HPDE6-E6E7 (cell line): ENCODE measurements at regions not wholly inside any gene's neighbourhood (a gene's known extent, or its start where the extent isn't known, plus 50 kb on each side); places are given as distances from the start of the nearest gene placed in this dataset.
"Not testable (repeated sequence)": the region's sequence is repeated elsewhere in the genome, so short reads cannot be mapped to it uniquely, and the experiment has no call there.

Experiments
- DNase-seq: peaks from one replicate; pipeline ENCODE4 v3.0.0; 2011; ENCODE audit warnings: missing footprints; ENCODE audit errors: extremely low spot score

GRCh38 chr10:37067576-37067975 lies 57.8 kb upstream of the ANKRD30A start:
- no peak for DNase-seq

- not testable (repeated sequence) for DNase-seq
Measured at GRCh38 chr10:37062296-37062695, 63.1 kb upstream of the ANKRD30A start.

GRCh38 chr10:37057261-37057660 lies 68.1 kb upstream of the ANKRD30A start:
- DNase-seq = no peak

DNA sequence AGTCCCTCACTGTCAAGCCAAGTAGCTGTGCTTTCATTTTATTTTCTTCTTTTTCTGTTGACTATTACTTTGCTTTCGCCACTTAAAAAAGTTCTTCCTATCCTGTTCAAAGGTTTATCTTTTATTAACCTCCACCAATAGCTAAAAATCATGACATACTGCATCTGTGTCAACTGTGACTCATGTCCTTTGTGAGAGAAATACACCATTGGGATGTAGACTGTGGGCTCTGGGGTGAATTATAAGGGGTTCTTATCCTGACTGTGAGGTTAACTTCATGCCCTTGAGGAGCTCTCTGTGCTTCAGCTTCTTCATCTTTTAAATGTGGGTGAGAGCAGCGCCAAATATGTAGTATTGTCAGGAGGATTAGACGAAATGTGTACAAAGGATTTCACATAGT lies 71.9 kb upstream of the ANKRD30A start:
- DNase-seq = no peak

GRCh38 chr10:37049982-37050381 lies 75.4 kb upstream of the ANKRD30A start:
- not testable (repeated sequence) for DNase-seq

DNA sequence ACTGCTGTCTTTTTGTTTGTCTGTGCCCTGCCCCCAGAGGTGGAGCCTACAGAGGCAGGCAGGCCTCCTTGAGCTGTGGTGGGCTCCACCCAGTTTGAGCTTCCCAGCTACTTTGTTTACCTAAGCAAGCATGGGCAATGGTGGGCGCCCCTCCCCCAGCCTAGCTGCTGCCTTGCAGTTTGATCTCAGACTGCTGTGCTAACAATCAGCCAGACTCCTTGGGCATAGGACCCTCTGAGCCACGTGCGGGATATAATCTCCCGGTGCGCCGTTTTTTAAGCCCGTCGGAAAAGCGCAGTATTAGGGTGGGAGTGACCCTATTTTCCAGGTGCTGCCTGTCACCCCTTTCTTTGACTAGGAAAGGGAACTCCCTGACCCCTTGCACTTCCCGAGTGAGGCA lies 81.1 kb upstream of the ANKRD30A start:
- not testable (repeated sequence) for DNase-seq

GRCh38 chr10:37035853-37036252 lies 89.5 kb upstream of the ANKRD30A start:
- DNase-seq = no peak

DNA sequence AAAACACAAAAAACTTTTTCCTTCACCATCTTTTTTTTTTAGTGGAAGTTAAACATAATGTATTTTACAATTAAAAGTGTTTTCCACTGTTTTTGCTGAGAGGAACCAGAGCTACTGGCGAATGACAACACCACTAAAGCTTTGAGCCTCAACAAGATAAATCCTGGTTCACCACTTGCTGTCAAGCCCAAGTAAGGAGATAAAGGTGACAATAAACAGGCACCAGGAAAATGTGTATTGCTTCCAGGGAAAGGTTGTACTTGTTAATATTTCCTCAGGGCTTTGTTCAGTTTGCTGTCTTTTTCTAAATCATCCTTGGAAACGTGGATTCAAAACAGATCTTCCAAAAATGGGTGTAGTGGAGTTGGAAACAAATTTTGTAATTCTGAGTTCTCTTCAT lies 109.9 kb upstream of the ANKRD30A start:
- no peak for DNase-seq

- no peak for DNase-seq
Measured at GRCh38 chr10:37010741-37011140, 114.7 kb upstream of the ANKRD30A start.

GRCh38 chr10:37008276-37008675 lies 117.1 kb upstream of the ANKRD30A start:
- DNase-seq = not testable (repeated sequence)

DNA sequence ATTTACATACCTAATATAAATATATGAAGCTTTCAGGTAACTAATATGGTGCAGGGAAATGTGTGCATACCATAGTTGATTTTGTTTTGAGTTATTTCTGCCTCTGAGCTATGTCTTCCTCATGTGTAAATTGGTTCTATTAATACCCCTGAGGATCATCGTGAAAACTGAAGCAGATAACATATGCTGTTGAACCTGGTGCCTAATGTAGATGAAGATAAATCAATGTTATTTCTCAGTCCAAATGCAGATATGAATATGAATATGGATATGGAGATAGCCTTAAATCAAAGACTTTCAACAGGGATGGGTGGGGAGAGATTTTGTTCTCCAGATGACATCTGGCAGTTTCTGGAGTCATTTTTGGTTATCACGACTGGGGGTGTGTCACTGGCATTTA lies 122.3 kb upstream of the ANKRD30A start:
- DNase-seq = no peak

- DNase-seq = not testable (repeated sequence)
Measured at GRCh38 chr10:36995806-36996205, 129.6 kb upstream of the ANKRD30A start.

DNA sequence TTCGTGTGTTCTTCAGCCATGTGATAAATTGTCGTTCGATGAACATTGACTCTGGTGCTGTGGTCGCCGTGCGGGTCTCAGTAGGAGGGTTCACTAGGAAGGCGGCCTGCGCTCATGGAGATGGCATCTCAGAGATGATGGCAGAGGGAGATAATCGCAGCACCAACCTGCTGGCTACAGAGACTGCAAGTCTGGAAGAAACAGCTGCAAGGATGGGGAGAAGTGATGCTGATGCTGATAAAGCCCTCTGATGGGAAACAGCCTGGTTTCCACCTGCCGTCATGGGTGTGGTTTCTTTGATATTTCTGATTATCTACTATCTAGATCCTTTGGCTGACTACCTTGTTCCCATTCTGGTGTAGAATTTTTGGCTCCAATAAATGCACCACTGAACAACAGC lies 130.5 kb upstream of the ANKRD30A start:
- DNase-seq = no peak

GRCh38 chr10:36989233-36989632 lies 136.2 kb upstream of the ANKRD30A start:
- DNase-seq = no peak

- no peak for DNase-seq
Measured at GRCh38 chr10:36946598-36946997, 178.8 kb upstream of the ANKRD30A start.

DNA sequence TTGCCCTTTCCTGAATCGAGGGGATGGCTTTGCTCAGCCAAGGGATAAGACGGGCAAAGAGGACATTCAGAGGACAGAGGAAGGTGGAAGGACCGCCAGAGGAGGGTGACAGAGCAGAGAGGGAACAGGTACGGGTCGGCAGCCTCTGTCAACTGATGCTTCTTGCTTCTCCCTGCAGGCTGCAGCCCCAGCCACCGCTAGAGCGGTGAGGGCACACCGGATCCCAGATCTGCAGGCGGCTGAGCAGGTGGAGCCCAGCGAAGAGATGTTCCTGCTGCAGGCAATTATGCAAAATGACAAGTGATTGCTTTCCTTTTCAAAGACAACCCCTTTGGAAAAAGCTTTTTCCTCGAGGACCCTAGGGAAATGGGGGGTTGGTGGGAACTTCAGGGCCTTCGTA lies 181.9 kb upstream of the ANKRD30A start:
- no peak for DNase-seq

GRCh38 chr10:36942616-36943015 lies 182.8 kb upstream of the ANKRD30A start:
- no peak for DNase-seq

DNA sequence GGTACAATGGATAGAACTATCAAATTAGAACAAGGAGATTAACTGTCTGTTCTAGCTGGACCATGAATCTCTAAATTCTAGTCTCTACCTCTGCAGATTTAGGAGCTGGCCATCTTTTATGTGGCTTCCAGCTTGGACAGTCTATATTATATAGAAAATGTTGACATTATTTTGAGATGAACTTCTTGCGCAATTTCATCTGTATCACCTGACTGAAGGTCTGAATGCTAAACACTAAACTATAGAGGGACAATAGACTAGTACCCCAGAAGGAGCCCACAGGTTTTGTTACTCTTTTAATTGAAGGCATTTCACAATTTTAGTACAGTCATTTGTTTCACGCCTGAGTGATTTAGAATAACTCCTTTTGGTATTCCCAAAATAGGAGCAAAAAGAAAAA lies 222.4 kb upstream of the ANKRD30A start:
- DNase-seq = no peak

DNA sequence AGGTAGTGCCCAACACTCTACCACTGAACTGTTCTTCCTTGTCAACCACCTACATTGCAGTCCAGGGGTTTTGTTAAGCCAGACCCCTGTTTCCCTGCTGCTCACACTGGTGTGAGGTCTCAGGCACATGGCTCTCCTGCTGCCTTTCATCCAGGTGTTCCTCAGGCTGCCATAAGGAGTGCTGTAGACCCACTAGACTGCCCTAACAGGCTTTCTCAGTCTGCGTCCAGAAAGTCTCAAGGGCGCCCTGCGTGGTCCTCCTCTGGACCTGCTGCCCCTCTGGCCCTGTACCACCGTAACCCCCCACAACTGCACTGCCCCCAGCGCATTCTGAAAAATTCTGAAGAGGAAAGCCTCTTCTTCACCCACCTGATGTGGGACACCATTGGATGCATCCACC lies 225.7 kb upstream of the ANKRD30A start:
- no peak for DNase-seq

DNA sequence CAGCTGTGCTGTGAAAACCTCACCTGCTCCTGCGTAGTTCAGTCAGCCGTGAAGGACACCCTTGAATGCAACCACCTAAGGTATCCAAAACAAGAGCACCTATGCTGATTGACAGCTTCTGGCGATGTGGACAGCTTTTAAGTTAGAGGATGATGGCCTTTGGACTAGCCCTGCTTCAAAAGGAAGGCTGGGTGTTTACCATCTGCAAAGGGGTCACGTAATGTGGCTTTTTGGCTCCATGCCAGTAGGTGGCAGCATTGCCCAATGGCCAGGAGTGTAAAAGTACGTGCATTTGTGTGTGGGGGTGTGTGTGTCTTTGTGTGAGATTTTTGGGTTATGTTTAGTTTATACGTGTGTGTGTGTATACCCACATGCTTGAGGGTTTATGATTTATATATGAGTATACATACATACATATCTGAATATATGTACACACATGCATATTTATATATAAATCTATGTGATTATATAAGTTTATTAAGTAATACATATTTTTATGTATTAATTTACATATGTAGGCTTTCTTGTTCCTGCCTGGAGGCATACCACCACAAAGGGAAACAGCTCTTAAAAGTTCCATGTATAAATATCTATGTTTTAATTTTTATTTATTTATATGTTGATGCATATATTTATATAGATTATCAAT lies 236.3 kb upstream of the ANKRD30A start:
- DNase-seq = no peak

- DNase-seq = no peak
Measured at GRCh38 chr10:36886303-36886891, 239.0 kb upstream of the ANKRD30A start.

GRCh38 chr10:36885746-36886145 lies 239.7 kb upstream of the ANKRD30A start:
- no peak for DNase-seq

DNA sequence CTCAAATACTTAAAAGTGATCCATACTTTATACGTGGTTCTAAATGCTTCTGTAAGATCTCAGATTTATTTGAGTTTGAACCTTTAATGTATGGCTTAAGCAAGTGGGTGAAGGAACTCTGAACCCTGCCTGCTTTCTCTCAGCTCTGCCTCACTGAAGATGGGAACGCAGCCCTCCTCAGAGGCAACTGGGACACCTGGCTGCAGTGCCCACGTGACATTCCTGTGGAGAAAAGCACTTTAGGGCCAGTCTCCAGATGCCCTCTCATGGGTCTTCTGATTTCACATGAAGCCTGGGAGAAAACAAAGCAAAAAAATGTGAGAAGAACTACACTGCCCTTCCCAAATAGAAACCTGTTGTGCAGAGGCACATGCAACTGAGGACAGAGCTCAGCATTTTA lies 242.6 kb upstream of the ANKRD30A start:
- DNase-seq = no peak

DNA sequence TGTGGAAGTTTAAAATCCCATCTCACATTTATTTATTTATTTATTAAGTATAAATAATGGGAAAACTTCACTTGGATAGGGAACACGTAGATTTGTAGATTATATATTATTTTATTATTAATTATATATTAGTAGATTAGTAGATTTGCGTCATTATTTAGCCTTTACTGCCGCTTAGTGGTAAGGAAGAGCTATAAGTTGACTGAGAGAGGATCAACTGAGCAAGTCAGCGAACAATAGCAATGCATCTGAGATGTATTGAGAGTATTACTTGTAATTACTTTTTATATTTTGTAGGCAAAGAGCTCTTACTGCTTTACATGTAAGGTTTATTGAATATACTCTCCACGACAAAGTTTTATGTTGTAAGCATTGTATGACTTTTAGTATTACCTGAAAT lies 244.5 kb upstream of the ANKRD30A start:
- no peak for DNase-seq
